ENCODE measurements at regions not wholly inside any gene's neighbourhood (a gene's known extent, or its start where the extent isn't known, plus 50 kb on each side); places are given as distances from the start of the nearest gene placed in this dataset.

DNA sequence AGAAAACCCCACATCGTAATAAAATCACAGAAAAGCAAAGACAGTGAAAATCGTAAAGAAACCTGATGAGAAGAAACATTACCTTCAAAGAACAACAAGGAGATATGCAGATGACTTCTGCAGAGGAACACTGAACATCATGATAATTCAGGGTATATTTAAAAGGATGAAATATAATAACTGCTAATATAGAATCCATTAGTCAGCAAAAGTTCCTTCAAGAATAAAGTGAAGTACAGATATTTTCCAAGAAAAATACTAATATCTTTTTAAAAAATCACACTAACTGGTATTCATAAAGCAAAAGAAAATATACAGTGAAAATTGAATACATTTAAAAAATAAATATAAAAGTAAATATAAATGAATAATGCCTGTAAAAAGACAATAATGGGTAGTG lies 176.3 kb upstream of the VEGFC start:
- Histone ChIP-seq H3K4me2 (ENCODE audit: insufficient read depth, low read length) (no peak overlapping the region), H3K9ac (replicated peaks; ENCODE audit: extremely low read depth, insufficient read depth, low read length) (no peak overlapping the region), H3K36me3 (ENCODE audit: control insufficient read depth in 2 of 2, extremely low read depth in 1 of 2, insufficient read depth in 2 of 2, low read length in 2 of 2) (no peaks in the 10 kb centered on the region), H4K20me1 (replicated peaks; ENCODE audit: control insufficient read depth, extremely low read depth, insufficient read depth, low read length) (no peaks in the 10 kb centered on the region), H3K4me3 (replicated peaks in 1 of 3; ENCODE audit: insufficient read depth in 1 of 3, low read depth in 1 of 3, low read length in 3 of 3) (no peak overlapping the region), H2AFZ (ENCODE audit: low read depth, low read length) (no peak overlapping the region), H3K27me3 (ENCODE audit: control insufficient read depth in 2 of 2, insufficient read depth in 2 of 2, low read length in 2 of 2) (no peaks in the 10 kb centered on the region), H3K9me1 (replicated peaks; ENCODE audit: control insufficient read depth, extremely low read depth, insufficient read depth, low read length) (no peaks in the 10 kb centered on the region), H3K4me1 (ENCODE audit: control insufficient read depth, extremely low read depth, insufficient read depth, low read length) (no peaks in the 10 kb centered on the region), H3K27ac (ENCODE audit: insufficient read depth, low read depth, low read length) (no peak overlapping the region), H3K9me3 (replicated peaks; ENCODE audit: control insufficient read depth, insufficient read depth, low read length) (no peaks in the 10 kb centered on the region), H3K79me2 (ENCODE audit: control insufficient read depth, insufficient read depth, low read length) (no peaks in the 10 kb centered on the region)
- intact Hi-C loops (cut with micrococcal nuclease) (no loop called here), dilution Hi-C loops (cut with MboI; ENCODE audit: extremely low pct_ligation_motif_present, low sequenced_read_pairs) (no loop called here)
- DNase-seq (ENCODE audit: low read depth, low spot score), result no peak
- TF ChIP-seq POLR2AphosphoS5 (IDR thresholded peaks at IDR 0.05; ENCODE audit: insufficient read depth, low read depth, low read length), result no peak
- TF ChIP-seq, protein P1, sequence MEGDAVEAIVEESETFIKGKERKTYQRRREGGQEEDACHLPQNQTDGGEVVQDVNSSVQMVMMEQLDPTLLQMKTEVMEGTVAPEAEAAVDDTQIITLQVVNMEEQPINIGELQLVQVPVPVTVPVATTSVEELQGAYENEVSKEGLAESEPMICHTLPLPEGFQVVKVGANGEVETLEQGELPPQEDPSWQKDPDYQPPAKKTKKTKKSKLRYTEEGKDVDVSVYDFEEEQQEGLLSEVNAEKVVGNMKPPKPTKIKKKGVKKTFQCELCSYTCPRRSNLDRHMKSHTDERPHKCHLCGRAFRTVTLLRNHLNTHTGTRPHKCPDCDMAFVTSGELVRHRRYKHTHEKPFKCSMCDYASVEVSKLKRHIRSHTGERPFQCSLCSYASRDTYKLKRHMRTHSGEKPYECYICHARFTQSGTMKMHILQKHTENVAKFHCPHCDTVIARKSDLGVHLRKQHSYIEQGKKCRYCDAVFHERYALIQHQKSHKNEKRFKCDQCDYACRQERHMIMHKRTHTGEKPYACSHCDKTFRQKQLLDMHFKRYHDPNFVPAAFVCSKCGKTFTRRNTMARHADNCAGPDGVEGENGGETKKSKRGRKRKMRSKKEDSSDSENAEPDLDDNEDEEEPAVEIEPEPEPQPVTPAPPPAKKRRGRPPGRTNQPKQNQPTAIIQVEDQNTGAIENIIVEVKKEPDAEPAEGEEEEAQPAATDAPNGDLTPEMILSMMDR (IDR thresholded peaks at IDR 0.05; ENCODE audit: extremely low read depth in 1 of 2, insufficient read depth in 1 of 2, low read depth in 1 of 2, low read length in 2 of 2), result no peak
- TF ChIP-seq POLR2A (IDR thresholded peaks at IDR 0.05; ENCODE audit: low read depth, low read length), result no peak
- TF ChIP-seq, protein P2, sequence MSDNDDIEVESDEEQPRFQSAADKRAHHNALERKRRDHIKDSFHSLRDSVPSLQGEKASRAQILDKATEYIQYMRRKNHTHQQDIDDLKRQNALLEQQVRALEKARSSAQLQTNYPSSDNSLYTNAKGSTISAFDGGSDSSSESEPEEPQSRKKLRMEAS (IDR thresholded peaks at IDR 0.05; ENCODE audit: insufficient read depth, insufficient read length), result no peak
- no peak for TF ChIP-seq MYC (IDR thresholded peaks at IDR 0.05; ENCODE audit: low read depth, low read length)
- BruUV-seq (replicated peaks), result no TSS peak
- no peak for FAIRE-seq
- CTCF ChIA-PET, result interaction anchor here (1.7 kb wide), 1 partner anchor 78 kb away, joined by 11 read pairs; no protein-coding TSS in a partner anchor
- POLR2A ChIA-PET, result no interaction called here

DNA sequence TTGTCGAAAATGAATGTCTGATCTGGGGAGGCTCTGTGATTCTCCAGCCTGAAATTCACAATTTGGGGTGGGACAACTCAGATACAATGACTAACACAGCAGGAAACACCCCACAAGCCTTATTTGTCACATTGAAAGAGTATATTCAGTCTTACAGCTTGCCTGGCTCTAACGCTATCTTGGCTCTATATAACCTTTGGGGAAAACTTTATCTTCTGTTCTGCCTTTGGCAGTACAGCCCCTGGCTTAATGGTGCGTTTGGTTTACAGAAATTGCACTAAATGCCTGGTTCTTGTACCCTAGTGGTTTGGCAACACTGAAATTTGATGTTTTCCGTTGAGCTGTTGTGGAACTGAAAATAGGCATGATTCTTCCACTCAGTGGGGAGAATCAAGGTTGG lies 178.1 kb upstream of the VEGFC start:
- ChIA-PET POLR2A (no interaction called here), CTCF (interaction anchor here (1.3 to 2.7 kb wide), 5 partner anchors 10 to 76 kb away, joined by 4 to 19 read pairs (median 5); no protein-coding TSS in a partner anchor)
- Histone ChIP-seq H3K79me2 (ENCODE audit: control insufficient read depth, insufficient read depth, low read length) (no peaks in the 10 kb centered on the region), H3K4me3 (replicated peaks in 1 of 3; ENCODE audit: insufficient read depth in 1 of 3, low read depth in 1 of 3, low read length in 3 of 3) (no peak overlapping the region), H3K4me1 (ENCODE audit: control insufficient read depth, extremely low read depth, insufficient read depth, low read length) (no peaks in the 10 kb centered on the region), H3K27ac (ENCODE audit: insufficient read depth, low read depth, low read length) (no peak overlapping the region), H4K20me1 (replicated peaks; ENCODE audit: control insufficient read depth, extremely low read depth, insufficient read depth, low read length) (no peaks in the 10 kb centered on the region), H2AFZ (ENCODE audit: low read depth, low read length) (no peak overlapping the region), H3K27me3 (ENCODE audit: control insufficient read depth in 2 of 2, insufficient read depth in 2 of 2, low read length in 2 of 2) (no peaks in the 10 kb centered on the region), H3K9ac (replicated peaks; ENCODE audit: extremely low read depth, insufficient read depth, low read length) (no peak overlapping the region), H3K9me3 (replicated peaks; ENCODE audit: control insufficient read depth, insufficient read depth, low read length) (no peaks in the 10 kb centered on the region), H3K4me2 (ENCODE audit: insufficient read depth, low read length) (no peak overlapping the region), H3K9me1 (replicated peaks; ENCODE audit: control insufficient read depth, extremely low read depth, insufficient read depth, low read length) (no peaks in the 10 kb centered on the region), H3K36me3 (ENCODE audit: control insufficient read depth in 2 of 2, extremely low read depth in 1 of 2, insufficient read depth in 2 of 2, low read length in 2 of 2) (no peaks in the 10 kb centered on the region)
- no peak for DNase-seq (ENCODE audit: low read depth, low spot score)
- no TSS peak for BruUV-seq (replicated peaks)
- no peak for TF ChIP-seq EZH2 (IDR thresholded peaks at IDR 0.05; ENCODE audit: borderline replicate concordance, low read depth, low read length, severe bottlenecking)
- TF ChIP-seq POLR2AphosphoS5 (IDR thresholded peaks at IDR 0.05; ENCODE audit: insufficient read depth, low read depth, low read length), result no peak
- TF ChIP-seq, protein P2 (IDR thresholded peaks at IDR 0.05; ENCODE audit: insufficient read depth, insufficient read length), result no peak
- TF ChIP-seq GATA2 (IDR thresholded peaks at IDR 0.05; ENCODE audit: insufficient read depth, insufficient read length, low read depth, low read length), result no peak
- FAIRE-seq, result no peak
- dilution Hi-C loops (cut with MboI; ENCODE audit: extremely low pct_ligation_motif_present, low sequenced_read_pairs) (no loop called here), intact Hi-C loops (cut with micrococcal nuclease) (no loop called here)
